Tibial nerve (tissue), 4 donors: ENCODE measurements at regions not wholly inside any gene's neighbourhood (a gene's known extent, or its start where the extent isn't known, plus 50 kb on each side); places are given as distances from the start of the nearest gene placed in this dataset.

Experiments
- DNase-seq, 2 donors: peaks; one replicate each; pipeline ENCODE4 v3.0.0-alpha.2; 2019; ENCODE audit warnings: low spot score in 2 of 2
- H3K27ac ChIP-seq, 4 donors: fragments of 200-600 bp; sonication (generic) in 3 of 4; one replicate each; pipeline ENCODE4 v1.5.1; 2017 to 2019; ENCODE audit warnings: mild to moderate bottlenecking in 1 of 4
- H3K27me3 ChIP-seq, 2 donors: fragments of 200-600 bp; sonication (generic) in 1 of 2; one replicate each; pipeline versions ENCODE4 v1.5.1 to v1.6.0; 2017 to 2019
- H3K36me3 ChIP-seq, 3 donors: fragments of 200-600 bp; sonication (generic); one replicate each; pipeline ENCODE4 v1.5.1; 2018 to 2019
- H3K4me1 ChIP-seq, 4 donors: fragments of 200-600 bp; sonication (generic) in 3 of 4; one replicate each; pipeline ENCODE4 v1.5.1; 2017 to 2019
- H3K4me3 ChIP-seq, 4 donors: fragments of 200-600 bp; sonication (generic) in 3 of 4; one replicate each; pipeline ENCODE4 v1.5.1; 2017 to 2019; ENCODE audit warnings: mild to moderate bottlenecking in 1 of 4, moderate library complexity in 1 of 4
- H3K9me3 ChIP-seq, 4 donors: fragments of 200-600 bp; sonication (generic) in 3 of 4; one replicate each; pipeline ENCODE4 v1.5.1; 2017 to 2019
- EP300 ChIP-seq, 2 donors: sonication (generic); formaldehyde crosslinking; IDR thresholded peaks; one replicate each; pipeline ENCODE4 v1.6.1; 2017; ENCODE audit warnings: antibody characterized with exemption in 2 of 2, mild to moderate bottlenecking in 1 of 2
- POLR2A ChIP-seq, 2 donors: fragments of 450-650 bp; IDR thresholded peaks; one replicate each; pipeline ENCODE4 v1.6.1; 2017; ENCODE audit warnings: antibody characterized with exemption in 2 of 2, mild to moderate bottlenecking in 2 of 2, moderate library complexity in 2 of 2
- WGBS, 2 donors: methylation state at CpG; one replicate each; pipeline ENCODE4 v1.1.5; 2018; 5-methylcytosine and 5-hydroxymethylcytosine counted together
- TF ChIP-seq, protein P1 (sequence below), 5 experiments: fragments of 200-600 bp in 3 of 5; fragments of 450-650 bp in 2 of 5; sonication (generic) in 3 of 5; IDR thresholded peaks; one replicate each; pipeline ENCODE4 v1.5.1; 2016 to 2019; ENCODE audit warnings: antibody characterized with exemption in 5 of 5, mild to moderate bottlenecking in 3 of 5, moderate library complexity in 2 of 5

DNA sequence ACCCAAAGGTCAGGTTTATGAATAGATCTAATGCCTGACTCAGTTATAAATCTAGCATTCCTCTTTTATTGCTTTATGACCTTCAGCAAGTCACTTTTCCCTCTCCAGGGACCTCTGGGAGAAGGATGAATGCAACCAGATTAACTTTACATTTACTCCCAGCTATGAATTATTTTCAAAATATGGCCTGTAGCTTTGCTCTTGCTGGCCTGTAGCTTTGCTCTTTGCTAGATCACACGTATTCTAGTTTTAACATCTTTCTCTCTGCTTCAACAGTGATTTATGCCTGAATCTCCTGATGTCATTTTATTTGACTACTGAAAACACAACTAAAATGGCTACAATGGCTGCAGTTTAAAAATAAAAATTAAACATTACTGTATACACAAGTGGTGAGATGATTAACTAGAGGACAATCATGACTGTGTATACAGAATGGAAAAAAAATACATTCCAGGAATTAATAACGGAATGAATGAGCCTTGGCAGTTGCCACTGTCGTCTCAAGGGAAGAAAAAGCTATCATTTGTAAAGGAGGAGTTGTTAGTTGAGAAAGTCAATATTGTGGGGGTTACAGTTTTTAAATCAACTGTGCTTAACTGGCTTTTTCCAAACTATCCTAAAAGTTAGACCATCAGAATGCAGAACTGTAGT, 434.5 kb upstream of the GOT2 start:
- Histone ChIP-seq H3K4me1 (peaks cover 0 to 6% (median 0%) of the 10 kb centered on the region in 4 donors), H3K27me3 (no peaks in the 10 kb centered on the region), H3K27ac (no peak overlapping the region), H3K9me3 (no peaks in the 10 kb centered on the region), H3K4me3 (no peak overlapping the region), H3K36me3 (no peaks in the 10 kb centered on the region)
- 27 to 32% methylated on average over 3 of the region's 3 CpGs for WGBS, 2 donors
- no peak for DNase-seq
- TF ChIP-seq POLR2A (IDR thresholded peaks at IDR 0.05) = no peak
- no peak for TF ChIP-seq EP300 (IDR thresholded peaks at IDR 0.05)
- TF ChIP-seq, protein P1, sequence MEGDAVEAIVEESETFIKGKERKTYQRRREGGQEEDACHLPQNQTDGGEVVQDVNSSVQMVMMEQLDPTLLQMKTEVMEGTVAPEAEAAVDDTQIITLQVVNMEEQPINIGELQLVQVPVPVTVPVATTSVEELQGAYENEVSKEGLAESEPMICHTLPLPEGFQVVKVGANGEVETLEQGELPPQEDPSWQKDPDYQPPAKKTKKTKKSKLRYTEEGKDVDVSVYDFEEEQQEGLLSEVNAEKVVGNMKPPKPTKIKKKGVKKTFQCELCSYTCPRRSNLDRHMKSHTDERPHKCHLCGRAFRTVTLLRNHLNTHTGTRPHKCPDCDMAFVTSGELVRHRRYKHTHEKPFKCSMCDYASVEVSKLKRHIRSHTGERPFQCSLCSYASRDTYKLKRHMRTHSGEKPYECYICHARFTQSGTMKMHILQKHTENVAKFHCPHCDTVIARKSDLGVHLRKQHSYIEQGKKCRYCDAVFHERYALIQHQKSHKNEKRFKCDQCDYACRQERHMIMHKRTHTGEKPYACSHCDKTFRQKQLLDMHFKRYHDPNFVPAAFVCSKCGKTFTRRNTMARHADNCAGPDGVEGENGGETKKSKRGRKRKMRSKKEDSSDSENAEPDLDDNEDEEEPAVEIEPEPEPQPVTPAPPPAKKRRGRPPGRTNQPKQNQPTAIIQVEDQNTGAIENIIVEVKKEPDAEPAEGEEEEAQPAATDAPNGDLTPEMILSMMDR (IDR thresholded peaks at IDR 0.05) = no peak

DNA sequence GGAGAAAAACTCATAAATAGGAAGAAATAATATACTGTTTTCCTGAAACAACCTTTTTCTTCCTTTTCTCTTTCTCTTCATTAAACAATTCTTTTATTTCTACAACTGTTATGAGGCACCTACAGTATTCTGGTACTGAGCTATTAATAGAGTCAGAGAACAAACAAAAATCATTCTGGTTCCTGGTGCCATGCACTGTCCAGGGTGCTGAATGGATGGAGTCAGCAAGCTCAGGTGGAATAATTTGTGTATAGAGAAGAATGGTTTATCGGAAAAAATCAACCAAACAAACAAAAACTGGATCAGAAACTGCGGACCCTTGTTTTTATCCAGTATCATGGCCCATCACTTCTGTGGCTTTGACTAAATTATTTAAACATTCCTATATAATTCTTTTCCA, 430.3 kb upstream of the GOT2 start:
- WGBS, 2 donors = 92 to 93% methylated on average over 2 of the region's 2 CpGs
- no peak for DNase-seq
- Histone ChIP-seq H3K9me3 (no peaks in the 10 kb centered on the region), H3K4me1 (peaks cover 0 to 6% (median 0%) of the 10 kb centered on the region in 4 donors), H3K27ac (no peak overlapping the region), H3K36me3 (no peaks in the 10 kb centered on the region), H3K27me3 (no peaks in the 10 kb centered on the region), H3K4me3 (no peak overlapping the region)
- no peak for TF ChIP-seq EP300 (IDR thresholded peaks at IDR 0.05)
- no peak for TF ChIP-seq POLR2A (IDR thresholded peaks at IDR 0.05)
- TF ChIP-seq, protein P1 (IDR thresholded peaks at IDR 0.05) = no peak

DNA sequence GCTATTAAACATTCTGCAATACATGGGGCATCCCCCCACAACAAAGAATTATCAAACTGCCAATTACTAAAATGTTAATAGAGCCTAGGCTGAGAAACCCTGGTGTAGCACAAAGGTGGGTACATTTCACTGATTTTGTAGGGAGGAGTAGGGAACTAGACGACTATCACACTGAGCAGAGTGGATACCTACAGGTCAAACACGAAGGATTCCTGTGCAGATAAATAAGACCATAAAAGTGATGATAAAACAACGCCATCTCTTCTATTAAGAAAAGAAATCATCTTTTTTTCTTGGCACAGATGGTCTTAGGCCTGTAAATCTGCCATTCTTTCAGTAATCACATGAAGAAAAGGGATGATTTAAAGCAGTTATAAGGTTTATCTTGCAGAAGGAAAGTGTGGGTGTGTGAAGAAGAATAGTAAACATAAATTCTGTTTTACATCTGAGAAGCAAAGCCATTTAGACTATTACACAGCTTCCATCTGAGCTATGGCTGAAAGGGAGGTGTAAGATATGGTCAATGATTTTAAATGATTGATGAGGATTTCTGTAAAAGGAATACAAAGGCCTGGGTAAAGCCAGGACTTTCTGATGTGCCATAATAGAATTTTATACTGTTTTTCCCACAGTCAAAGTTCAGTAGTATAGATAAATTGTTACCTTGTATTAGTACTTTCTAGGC, 429.4 kb upstream of the GOT2 start:
- H3K4me3 ChIP-seq = no peak overlapping the region
- no peaks in the 10 kb centered on the region for H3K36me3 ChIP-seq
- DNase-seq = no peak
- 75 to 79% methylated on average over 3 of the region's 3 CpGs for WGBS, 2 donors
- H3K27me3 ChIP-seq = no peaks in the 10 kb centered on the region
- no peaks in the 10 kb centered on the region for H3K9me3 ChIP-seq
- TF ChIP-seq, protein P1 (IDR thresholded peaks at IDR 0.05) = no peak
- TF ChIP-seq EP300 (IDR thresholded peaks at IDR 0.05) (no peak), POLR2A (IDR thresholded peaks at IDR 0.05) (no peak)
- no peak overlapping the region for H3K27ac ChIP-seq
- H3K4me1 ChIP-seq = peaks cover 0 to 4% (median 0%) of the 10 kb centered on the region in 4 donors

DNA sequence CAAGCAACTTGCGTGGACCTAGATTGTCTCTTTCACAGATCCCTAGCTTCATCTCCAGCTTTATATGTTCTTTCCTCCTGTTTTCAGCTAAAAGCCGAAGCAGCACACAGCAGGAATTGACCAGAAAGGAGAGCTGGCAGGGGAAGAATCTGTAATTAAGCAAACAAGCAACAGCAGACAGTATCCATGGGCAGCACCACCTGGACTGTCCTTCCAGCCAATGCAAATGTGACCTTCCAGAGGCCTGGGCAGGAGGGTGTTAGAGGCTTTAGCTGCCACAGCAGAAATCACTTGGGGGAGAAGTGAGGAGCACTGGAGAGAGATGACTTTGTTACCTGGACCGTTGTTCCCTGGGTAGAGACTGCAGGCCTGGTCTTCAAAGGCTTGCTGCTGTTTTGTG, 427.6 kb upstream of the GOT2 start:
- no peak overlapping the region for H3K4me3 ChIP-seq
- H3K9me3 ChIP-seq = no peaks in the 10 kb centered on the region
- no peaks in the 10 kb centered on the region for H3K4me1 ChIP-seq
- no peak for DNase-seq
- TF ChIP-seq POLR2A (IDR thresholded peaks at IDR 0.05) (no peak), EP300 (IDR thresholded peaks at IDR 0.05) (no peak)
- TF ChIP-seq, protein P1 (IDR thresholded peaks at IDR 0.05) = no peak
- H3K27ac ChIP-seq = no peak overlapping the region
- no peaks in the 10 kb centered on the region for H3K36me3 ChIP-seq
- H3K27me3 ChIP-seq = no peaks in the 10 kb centered on the region
- 67 to 69% methylated on average over 3 of the region's 3 CpGs for WGBS, 2 donors

DNA sequence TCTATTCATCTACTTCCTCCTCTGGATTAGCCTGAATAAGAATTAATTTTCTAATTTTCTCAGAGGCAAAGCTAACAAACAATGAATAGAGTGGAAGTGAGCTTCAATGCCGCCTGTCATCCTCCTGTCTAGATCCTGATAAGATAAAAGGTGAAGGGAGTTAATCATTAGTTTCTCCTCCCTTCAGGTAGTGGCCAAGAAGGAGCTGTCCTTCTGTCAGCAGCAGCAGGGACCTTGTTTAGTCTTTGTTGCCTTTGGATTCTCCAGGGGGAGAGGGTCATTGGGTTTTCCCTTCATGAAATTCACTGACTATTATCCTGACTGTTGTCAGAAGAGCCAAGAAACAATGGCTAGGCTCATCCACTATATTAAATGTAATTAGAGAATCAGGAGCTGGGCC, 420.2 kb upstream of the GOT2 start:
- H3K4me1 ChIP-seq = no peaks in the 10 kb centered on the region
- no peak for TF ChIP-seq EP300 (IDR thresholded peaks at IDR 0.05)
- TF ChIP-seq, protein P1 (IDR thresholded peaks at IDR 0.05) = no peak
- no peak for TF ChIP-seq POLR2A (IDR thresholded peaks at IDR 0.05)
- H3K4me3 ChIP-seq = no peak overlapping the region
- 78 to 81% methylated on average over 1 of the region's 1 CpG for WGBS, 2 donors
- no peaks in the 10 kb centered on the region for H3K27me3 ChIP-seq
- DNase-seq = no peak
- H3K27ac ChIP-seq = no peak overlapping the region
- H3K36me3 ChIP-seq = no peaks in the 10 kb centered on the region
- no peaks in the 10 kb centered on the region for H3K9me3 ChIP-seq
